GM21528 (cell line): ENCODE measurements at regions not wholly inside any gene's neighbourhood (a gene's known extent, or its start where the extent isn't known, plus 50 kb on each side); places are given as distances from the start of the nearest gene placed in this dataset.
A peak's percentile ranks its signal among the peaks of the same experiment; 100 is the strongest.

Source experiments
- ATAC-seq: cut with Tn5 transposase; IDR thresholded peaks from one replicate; pipeline ENCODE4 v1.9.1; 2021; ENCODE audit warnings: mild to moderate bottlenecking, moderate library complexity; ENCODE audit not compliant: unreplicated experiment, low FRiP score

DNA sequence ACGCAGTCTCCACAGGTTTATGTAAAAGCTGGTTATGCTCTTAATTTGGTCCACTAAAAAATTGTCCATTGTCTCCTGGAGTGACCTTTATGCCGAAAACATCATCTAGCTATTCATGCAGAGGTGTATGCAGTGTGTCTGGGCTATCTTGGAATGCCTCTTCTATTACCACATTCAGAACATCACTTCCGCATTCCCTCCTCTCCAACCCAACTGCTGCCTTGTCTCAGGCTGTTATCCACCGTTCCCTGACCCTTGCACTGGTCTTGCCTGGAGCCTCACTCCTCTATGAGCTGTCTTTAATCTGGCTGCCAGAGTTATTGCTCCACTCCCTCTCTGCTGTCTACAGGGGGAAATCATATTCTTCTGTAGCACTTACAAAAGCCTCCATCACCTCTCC lies 214.1 kb upstream of the ANKRD55 start:
- no peak for ATAC-seq

DNA sequence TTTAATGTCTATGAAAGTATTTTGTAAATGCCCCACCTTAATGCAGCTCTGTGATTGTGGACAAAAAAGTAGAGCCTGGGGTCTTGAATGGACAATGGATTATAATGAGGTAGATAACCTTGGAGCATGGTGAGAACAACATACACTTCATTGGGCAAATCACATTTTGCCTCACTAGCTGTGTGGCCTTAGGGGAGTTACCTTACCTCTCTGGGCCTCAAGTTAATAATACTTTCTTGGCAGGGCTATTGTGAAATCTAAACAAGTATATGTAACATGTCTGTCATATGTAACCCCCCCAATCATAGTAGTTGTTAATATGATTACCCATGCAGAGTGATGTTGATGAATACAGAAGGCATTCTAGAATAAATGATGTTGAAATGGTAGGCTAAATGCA lies 213.6 kb upstream of the ANKRD55 start:
- ATAC-seq, result no peak

DNA sequence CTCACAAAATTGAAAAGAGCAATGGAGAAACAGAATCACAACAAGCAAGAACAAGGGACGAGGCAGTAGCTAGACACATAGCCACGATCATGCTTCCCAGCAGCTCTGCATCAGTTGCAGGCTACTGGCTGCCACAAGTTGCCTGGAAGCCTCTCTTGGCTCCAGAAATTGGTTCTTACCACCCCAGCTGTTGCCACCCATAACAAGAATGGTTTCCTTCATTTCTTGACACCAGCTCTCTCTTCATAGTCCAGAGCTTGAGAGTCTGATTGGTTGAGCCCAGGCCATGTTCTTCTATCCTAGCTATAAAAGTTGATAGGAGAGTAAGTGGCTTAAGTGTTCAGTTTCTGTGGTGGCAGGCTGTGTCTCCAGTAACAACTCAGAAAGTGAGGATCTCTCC lies 210.7 kb upstream of the ANKRD55 start:
- ATAC-seq, result no peak

DNA sequence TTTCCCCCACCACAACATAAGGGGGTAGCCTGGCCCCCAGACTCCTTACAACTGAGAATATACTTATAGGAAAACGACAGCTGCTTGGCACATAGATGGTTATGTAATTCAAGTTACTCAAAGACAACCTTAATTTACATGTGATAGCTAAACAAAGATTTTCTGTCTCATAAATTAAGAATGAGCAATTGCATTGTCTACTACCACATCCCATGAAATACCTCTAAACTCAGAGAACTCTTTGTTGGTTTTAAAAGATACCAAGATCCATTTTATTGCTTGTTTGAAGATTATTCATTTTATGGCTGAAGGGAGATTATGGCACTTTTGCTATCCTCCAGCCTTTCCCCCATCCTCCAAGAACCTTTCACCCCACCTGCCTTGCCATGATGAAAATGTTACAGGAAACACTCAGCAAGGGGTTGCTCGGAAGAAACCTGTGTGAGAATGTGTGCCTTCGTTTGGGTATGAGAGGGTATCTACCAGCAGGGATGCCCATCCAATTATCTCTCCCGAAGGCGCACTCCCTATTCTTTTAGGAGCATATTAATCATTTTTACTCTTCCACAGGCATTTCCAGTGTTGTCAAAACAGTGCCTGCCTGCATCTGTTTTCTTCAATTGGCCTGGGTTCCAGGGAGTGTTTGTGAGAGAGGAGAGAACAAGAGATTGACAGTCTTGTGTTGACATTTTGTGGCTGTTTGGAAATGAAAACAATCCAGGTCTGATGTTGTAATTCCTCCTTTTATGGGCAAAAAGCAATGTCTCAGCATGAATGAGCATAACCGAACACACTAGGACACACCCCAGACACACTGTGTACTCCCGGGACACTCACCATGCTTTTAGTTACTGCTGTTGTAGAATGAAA lies 208.0 kb upstream of the ANKRD55 start:
- ATAC-seq, result no peak

DNA sequence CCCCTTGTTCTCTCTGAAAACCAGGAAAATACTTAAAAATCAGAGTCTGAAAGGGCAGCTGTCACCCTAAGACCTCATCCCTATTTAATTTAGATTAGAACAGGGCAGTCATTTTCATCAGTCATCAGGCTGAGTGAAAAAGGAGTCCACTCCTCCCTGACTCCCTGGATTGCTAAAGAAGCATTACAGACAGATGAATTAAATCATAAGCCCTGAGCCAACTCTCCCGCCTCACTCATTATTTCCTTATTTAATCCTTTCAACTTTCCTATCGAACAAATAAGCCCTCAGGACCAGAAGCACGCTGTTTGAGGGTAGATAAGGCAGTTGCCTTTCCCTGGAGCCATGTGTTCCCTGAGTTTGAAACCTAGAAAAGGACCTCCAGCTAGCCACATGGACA lies 201.9 kb upstream of the ANKRD55 start:
- no peak for ATAC-seq

DNA sequence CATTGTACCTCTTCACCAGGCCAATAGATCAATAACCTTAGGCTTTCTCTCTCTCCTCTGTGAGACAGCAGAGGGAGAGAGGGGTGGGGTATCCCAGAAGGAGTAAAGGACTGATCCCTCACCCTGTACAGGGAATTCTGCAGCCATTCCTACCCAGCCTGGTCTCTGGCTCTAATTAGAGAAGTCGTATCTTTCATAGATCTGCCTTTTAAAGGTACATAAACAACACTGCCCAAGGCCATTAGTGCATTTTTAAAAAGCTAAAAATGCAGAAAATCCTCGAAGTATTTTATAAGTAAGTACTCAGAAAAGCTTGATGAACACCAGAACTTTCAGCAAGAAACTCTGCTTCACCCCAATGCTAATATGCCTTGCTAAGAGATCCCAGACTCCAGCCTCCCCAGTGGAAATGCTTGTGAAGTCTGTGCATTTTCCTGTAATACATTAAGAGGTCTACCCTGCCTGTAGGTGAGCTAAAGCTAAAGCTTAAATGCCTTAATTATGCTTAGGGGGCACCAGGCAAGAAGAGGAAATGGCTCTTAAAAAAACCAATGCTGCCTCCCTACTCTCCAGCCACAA lies 200.0 kb upstream of the ANKRD55 start:
- no peak for ATAC-seq

DNA sequence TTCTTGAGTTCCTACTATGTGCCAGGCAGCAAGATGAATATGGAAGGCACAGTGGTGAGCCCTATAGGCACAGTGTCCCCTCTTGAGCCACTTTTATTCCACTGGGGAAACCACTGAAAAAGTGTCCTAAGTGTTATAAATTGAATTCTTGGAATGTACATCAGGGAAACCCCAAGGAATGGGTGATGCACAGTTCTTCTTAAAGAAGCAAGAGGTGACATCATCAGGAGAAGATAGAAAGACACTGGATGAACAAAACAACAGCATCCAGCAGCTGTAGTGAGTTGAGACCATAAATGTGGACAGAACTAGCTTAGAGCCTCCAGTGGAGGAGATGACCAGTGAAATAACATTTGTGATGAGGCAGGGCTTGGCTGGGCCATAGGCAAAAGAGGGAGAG lies 199.2 kb upstream of the ANKRD55 start:
- no peak for ATAC-seq

DNA sequence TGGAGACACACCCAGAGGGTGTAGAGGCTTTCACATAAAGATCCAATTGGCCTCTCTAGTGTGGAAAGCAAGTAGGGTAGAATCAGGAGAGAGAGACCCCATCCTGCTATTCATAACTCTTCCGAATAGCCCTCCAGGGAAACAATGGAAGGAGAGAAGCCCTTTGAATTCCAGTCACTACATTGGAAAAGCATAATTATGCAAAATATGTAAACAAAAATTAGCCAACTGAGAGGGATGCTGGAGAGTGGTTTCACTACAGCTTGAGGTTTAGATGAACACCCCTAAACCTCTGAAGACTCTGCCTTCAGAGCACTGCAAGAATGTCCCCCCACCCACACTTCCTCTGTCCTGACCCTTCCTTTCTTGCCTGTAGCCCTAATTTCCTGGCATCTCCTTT lies 197.3 kb upstream of the ANKRD55 start:
- ATAC-seq, result no peak

DNA sequence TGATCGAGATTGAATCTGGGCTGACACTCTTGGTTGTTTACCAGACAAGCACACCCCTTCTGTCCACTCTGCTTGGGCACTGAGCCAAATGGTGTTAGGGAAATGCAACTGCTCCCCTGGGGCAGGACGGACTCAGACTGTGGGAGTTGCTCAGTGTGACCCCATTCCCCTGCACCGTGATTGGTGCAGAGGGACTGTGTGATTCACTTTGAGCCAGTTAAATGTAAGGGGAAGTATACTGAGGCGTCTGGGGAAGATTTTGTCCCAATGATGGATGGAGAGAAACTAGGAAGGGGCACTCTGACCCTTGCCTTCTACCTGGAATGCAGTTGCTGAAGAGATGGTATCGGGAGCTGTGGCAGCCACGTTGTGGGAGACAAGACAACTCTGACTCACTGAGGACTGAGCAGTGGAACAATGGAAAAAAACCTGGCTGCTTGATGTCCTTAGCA lies 196.0 kb upstream of the ANKRD55 start:
- no peak for ATAC-seq

DNA sequence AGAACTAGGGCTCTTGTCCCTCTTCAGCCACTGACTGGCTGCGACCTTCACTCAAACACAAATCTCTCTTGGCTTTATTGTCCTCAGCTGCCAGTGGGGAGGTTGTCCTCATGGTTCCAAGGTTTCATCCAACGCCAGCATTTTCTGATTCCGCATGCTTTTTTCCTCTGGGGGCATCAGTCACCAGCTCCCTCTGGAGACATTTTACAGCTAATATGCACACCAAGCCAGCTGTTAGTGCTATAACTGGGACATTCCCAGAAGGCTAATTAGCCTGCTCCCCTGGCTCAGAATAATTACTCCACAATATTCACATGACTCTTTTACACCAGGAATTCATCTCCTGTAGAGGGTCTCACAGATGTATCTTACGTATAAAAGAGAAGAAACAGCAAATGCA lies 193.6 kb upstream of the ANKRD55 start:
- no peak for ATAC-seq

DNA sequence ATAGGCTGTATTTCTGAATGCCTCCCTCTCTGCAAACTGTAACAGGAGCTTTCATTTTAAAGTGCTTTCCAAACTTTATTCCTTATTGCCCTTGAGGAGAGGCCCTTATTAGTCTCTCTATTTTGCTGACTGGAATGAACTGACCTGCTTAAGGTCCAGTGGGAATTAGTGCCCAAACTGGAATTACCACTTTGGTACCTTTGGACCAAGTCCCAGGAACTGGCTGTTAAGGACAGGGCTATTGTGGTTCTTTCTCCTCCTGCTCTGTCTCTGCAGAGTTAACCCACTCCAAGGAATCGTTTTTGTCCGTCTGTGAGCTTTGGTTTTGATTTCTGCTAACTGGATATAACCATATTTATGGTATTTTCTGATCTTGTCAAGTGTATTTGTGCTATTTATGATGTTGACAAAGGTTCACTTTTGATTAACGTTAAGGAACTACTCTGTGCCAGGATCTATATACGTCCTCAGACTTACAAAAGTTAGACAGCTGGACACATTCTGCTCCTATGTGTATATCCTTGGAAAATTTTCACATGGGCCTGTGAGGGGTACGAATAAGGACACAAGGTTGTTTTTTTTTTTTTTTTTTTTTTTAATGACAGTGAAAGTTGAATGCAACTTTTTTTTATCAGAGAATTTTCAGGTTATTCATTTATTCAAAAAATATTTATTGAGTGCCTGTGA lies 189.1 kb upstream of the ANKRD55 start:
- ATAC-seq, result no peak

DNA sequence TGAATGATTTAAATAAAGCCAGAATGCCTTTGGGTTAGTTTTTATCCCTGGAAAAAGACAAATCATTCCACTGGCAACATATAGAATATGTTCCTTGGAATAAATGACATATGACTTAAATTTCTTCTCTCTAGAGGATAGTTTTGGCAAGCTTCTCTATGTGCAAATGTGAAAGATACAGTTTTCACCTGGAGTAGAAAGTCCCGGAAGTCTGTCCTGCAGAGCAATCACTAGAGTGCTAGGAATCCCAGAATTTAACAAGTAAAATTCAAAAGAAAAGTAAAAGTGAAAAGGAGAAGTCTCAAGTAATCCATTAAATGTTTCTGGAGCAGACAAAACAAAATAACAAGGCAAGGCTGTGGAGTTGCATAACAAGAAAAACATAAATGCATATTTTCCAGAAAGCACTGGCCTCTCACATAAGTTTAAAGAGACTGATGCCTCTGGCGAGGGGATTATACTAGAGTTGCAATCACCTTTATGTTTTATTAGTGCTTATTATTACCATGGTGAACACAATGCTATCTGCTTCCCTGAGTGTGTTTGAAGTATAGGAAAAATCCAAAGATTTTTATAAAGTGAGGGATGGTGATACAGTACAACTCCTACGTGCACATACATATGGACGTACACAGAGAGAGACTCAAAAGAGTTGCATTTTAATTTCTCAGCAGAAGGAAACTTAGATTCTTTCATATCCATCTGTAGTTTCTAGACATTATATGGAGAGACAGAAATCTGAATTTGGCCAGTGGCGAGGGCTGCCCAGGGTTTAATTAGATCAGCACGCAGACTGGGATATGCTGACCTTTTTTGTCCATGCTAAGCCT lies 188.3 kb upstream of the ANKRD55 start:
- no peak for ATAC-seq

DNA sequence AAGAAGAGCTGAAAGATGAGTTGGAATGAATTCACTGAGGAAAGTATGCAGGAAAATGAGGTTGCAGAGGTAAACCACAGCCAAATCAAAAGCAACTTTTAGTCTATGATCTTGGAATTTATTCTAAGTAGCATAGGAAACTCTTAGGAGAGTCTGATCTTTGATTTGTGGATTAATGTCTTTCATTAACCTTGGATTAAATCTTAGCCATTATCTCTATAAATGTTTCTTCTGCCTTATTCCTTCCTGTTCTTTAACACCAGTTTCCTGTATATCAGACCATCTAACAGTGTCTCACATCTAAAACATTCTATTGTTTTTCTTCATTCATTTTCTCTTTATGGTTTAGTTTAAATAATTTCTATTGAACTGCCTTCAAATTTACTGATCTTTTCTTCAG lies 187.2 kb upstream of the ANKRD55 start:
- ATAC-seq, result no peak

DNA sequence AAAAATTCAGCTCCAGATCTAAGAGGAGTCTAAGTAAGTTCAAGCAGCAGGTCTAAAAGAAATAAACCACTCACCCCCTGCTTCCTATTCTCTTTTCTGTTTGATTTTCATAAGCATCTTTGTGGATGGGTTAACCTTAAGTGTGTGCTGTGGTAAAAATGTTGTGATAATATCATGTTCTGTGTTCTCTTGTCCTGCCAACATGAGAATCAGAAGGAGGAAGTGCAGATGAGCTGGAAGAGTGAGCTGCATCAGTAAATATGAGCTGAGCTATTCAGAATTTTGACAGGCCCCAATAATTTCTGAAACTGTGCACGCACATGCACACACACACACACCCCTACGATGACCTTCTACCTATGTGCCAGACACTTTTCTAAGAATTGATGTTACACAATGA lies 186.5 kb upstream of the ANKRD55 start:
- ATAC-seq, result no peak

DNA sequence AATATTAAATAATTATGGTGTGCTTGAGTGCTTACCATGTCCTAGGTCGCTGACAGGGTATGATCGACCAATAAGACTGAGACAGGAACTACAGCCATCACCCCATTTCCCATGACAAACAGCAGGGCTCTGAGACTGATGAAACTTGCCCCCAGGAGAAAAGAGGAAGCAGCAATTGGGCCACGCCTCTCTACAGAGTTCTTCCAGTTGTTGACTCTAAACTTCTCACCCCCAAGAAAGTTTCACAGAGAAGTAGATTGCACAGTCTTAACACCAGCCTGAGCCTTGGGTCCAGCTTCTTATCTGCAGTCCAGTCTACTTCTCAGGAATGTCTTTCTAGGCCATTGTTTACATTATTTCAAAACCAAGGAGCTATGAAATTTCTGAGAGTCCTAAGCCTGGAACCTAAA lies 182.2 kb upstream of the ANKRD55 start:
- peak; percentile 86 for ATAC-seq

DNA sequence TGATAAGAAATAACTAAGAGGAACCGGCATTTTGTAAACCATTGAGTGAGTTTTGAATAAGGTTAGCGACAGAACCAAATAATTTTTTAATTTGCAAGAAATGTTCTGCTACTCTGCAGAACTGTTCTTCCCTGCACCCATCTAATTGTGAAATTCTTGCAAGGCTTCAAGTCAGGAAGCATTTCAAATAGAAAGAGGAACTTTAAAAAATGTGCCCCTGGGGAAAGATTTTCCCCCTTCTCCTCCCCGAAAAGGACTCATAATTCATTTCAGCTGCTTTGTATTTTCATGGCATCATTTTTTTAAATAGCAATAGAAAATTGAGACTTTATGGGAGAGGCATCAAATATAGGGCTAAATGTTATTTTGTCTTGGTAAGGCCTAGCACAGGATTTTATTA lies 180.9 kb upstream of the ANKRD55 start:
- ATAC-seq, result no peak

DNA sequence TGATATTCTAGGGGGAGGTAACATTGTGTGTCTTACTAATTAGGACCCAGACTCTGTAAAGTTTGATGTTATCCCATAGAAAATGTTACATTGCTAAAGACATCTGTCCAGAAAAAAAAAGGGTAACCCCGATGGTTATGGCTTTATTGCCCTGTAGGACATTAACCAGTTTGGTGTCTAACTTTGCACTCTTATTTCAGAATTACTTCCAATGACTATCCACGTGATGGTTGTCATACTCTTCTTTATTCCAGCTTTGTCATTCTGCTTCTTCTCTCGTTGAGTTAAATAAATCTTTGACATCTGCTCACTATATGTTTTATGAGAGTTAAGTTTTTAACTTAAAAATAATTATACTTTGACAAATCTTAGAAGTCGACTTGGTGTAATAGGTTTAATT lies 180.4 kb upstream of the ANKRD55 start:
- ATAC-seq, result no peak

DNA sequence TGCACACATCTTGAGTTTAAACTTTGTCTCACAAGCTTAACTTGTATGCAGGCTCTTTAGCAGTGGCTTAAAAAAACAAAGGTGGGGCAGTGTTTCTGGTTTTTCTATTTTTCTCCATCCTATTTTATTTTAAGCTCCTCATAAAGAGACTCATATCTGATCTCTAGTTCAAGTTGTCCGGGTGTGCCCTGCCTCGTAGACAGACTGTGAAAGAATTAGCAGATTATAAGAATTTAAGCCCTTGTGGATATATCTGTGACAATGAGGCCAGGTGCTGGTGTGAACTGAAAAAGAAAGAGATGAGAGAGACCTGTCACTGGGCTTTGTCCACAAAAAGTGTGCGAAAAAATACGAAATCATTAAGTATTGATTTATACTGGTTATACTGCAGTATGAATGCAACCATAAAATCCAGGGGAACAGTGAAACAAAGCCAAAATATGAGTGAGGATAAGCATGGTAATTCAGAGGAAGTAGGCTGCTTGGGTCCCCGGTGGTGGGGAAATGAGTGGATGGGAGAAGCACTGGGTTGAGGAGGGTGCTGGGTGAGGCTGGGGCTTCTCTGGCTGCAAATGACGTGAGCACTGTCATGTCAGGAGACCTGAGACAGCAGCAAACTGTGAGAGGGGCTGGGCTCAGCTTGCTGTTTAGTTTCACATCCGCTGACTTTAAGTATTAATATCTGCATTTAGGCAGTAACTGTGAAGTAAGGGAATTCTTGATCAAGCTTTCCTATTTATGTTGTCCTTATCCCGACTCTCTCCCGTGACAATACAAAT lies 179.7 kb upstream of the ANKRD55 start:
- peak; percentile 76 for ATAC-seq

DNA sequence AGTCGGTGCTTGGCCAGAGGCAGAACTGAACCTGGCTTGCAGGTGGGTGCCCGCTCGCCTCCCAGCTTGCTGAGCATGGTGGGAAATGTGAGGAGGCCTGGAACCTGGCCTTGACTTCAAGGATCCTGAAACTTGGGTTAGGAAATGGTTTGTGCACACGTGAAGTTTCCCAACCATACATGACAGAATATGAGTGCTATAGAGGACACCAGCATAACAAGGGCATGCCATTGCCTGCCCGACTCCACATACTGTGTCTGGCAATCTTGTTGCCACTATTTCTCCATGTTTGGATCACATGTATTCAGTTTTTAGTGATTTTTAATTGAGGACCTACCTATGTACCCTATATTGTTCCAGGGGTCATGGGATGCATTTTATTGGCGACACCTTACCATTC lies 177.6 kb upstream of the ANKRD55 start:
- ATAC-seq, result no peak
